ENCODE measurements at regions not wholly inside any gene's neighbourhood (a gene's known extent, or its start where the extent isn't known, plus 50 kb on each side); places are given as distances from the start of the nearest gene placed in this dataset.

GRCh38 chr12:125458552-125459268 lies 393.5 kb downstream of the AACS start:
- peaks cover 7% of the 10 kb centered on the region for H3K27me3 ChIP-seq
- intact Hi-C loops (cut with DNase I): no loop called here
- H3K4me3 ChIP-seq: no peak overlapping the region
- H3K9me3 ChIP-seq: no peaks in the 10 kb centered on the region
- TF ChIP-seq CTCF (IDR thresholded peaks at IDR 0.05): no peak
- DNase-seq (no peak), ATAC-seq (no peak)
- H3K36me3 ChIP-seq: no peaks in the 10 kb centered on the region
- no peak overlapping the region for H3K27ac ChIP-seq
- no peaks in the 10 kb centered on the region for H3K4me1 ChIP-seq

GRCh38 chr12:125461831-125462230 lies 396.6 kb downstream of the AACS start:
- DNase-seq (no peak), ATAC-seq (no peak)
- Histone ChIP-seq H3K36me3 (no peaks in the 10 kb centered on the region), H3K4me1 (no peaks in the 10 kb centered on the region), H3K27me3 (peaks cover 7% of the 10 kb centered on the region), H3K27ac (no peak overlapping the region), H3K9me3 (no peaks in the 10 kb centered on the region), H3K4me3 (no peak overlapping the region)
- TF ChIP-seq CTCF (IDR thresholded peaks at IDR 0.05): no peak
- intact Hi-C loops (cut with DNase I): no loop called here

GRCh38 chr12:125463386-125463785 lies 398.2 kb downstream of the AACS start:
- Histone ChIP-seq H3K27ac (no peak overlapping the region), H3K9me3 (no peaks in the 10 kb centered on the region), H3K27me3 (peaks cover 6% of the 10 kb centered on the region), H3K4me3 (no peak overlapping the region), H3K4me1 (no peaks in the 10 kb centered on the region), H3K36me3 (no peaks in the 10 kb centered on the region)
- ATAC-seq: no peak
- no peak for TF ChIP-seq CTCF (IDR thresholded peaks at IDR 0.05)
- DNase-seq: no peak
- intact Hi-C loops (cut with DNase I): no loop called here

- H3K36me3 ChIP-seq: no peaks in the 10 kb centered on the region
- H3K27me3 ChIP-seq: no peaks in the 10 kb centered on the region
- no peak for TF ChIP-seq CTCF (IDR thresholded peaks at IDR 0.05)
- H3K4me3 ChIP-seq: no peak overlapping the region
- intact Hi-C loops (cut with DNase I): no loop called here
- no peak for ATAC-seq
- DNase-seq: no peak
- no peak overlapping the region for H3K27ac ChIP-seq
- no peaks in the 10 kb centered on the region for H3K4me1 ChIP-seq
- H3K9me3 ChIP-seq: no peaks in the 10 kb centered on the region
These were observed 402.1 kb downstream of the AACS start for GRCh38 chr12:125467363-125467762.

- H3K27ac ChIP-seq: no peak overlapping the region
- no peak overlapping the region for H3K4me3 ChIP-seq
- H3K9me3 ChIP-seq: no peaks in the 10 kb centered on the region
- DNase-seq (no peak), ATAC-seq (no peak)
- no peaks in the 10 kb centered on the region for H3K27me3 ChIP-seq
- H3K36me3 ChIP-seq: no peaks in the 10 kb centered on the region
- intact Hi-C loops (cut with DNase I): no loop called here
- no peak for TF ChIP-seq CTCF (IDR thresholded peaks at IDR 0.05)
- H3K4me1 ChIP-seq: no peaks in the 10 kb centered on the region
These were observed 404.4 kb downstream of the AACS start for GRCh38 chr12:125469683-125470082.

All from upper lobe of right lung (tissue), 1 donor.